HG03097 (cell line): ENCODE measurements at regions not wholly inside any gene's neighbourhood (a gene's known extent, or its start where the extent isn't known, plus 50 kb on each side); places are given as distances from the start of the nearest gene placed in this dataset.
"Not testable (repeated sequence)": the region's sequence is repeated elsewhere in the genome, so short reads cannot be mapped to it uniquely, and the experiment has no call there.

Source experiments
- ATAC-seq: cut with Tn5 transposase; IDR thresholded peaks from one replicate; pipeline ENCODE4 v1.9.1; 2021; ENCODE audit not compliant: unreplicated experiment, low FRiP score

DNA sequence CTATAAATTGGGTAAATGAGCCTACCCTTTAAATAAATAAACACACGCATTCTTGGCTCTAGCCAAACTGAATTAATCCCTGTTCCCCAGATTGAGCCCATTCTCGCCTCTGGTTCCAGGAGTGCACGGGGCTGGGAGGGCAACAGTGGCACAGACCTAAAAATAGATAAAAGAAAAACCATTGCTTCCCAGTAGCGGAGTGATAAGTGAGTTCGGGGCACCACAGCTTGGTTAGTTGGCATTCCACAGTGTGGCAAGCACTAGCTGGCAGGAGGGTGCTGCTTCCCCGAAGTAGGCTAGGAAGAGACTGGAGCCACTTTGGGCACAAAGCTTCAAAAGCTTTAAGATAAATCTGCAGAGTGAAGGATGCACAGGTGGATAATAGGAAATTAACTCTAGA is 322.2 kb upstream of the SGCD start:
- ATAC-seq, result no peak

DNA sequence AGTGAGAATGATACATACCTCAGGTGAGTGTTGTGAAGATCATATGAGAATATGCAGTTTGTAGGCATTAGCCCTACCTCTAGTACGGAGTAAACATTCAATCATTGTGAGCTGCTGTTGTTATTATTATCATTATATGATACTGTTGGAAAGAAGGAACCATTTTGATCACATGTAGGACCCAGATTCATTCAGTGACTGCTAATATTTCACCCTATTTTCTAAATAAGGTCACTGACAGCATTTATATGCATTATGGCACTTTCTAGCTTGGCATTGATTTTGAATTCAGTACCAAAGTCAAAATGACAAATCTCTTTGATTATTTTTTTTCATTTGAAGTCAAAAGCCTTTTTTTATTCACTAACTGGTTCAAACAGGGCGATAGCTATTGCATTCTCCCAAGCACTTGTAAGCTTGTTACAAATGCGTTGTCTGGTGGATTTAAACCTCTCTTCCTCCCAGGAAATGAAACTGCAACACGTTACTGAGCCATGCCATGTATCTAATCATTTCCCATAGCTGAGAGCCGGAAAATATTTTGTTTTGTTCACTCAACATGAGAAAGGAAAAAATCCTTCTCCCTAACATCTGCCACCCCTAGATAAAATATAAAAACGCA is 320.8 kb upstream of the SGCD start:
- ATAC-seq, result no peak

DNA sequence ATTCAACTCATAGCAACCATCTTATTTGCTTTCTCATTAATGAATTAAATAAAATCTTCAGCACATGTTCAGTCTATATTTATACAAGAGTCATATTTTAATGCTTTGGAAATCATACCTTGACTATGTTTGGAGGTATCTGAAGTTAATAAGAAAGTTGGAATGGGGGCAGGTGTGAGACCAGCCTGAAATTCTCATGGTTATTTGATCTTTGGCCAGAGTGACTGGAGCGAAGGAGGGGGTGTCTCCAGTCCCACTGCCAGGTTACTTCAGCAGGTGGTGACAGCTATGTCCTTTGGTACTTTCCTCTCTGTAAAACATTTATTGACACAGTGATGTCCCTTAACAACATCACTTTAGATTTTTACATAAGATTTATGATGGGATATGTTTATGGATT is 318.1 kb upstream of the SGCD start:
- no peak for ATAC-seq

GRCh38 chr5:156009583-156009982 is 317.4 kb upstream of the SGCD start:
- ATAC-seq, result no peak

- no peak for ATAC-seq
Observed at GRCh38 chr5:156015137-156015536, 311.8 kb upstream of the SGCD start.

- no peak for ATAC-seq
Observed at GRCh38 chr5:156019130-156019529, 307.8 kb upstream of the SGCD start.

DNA sequence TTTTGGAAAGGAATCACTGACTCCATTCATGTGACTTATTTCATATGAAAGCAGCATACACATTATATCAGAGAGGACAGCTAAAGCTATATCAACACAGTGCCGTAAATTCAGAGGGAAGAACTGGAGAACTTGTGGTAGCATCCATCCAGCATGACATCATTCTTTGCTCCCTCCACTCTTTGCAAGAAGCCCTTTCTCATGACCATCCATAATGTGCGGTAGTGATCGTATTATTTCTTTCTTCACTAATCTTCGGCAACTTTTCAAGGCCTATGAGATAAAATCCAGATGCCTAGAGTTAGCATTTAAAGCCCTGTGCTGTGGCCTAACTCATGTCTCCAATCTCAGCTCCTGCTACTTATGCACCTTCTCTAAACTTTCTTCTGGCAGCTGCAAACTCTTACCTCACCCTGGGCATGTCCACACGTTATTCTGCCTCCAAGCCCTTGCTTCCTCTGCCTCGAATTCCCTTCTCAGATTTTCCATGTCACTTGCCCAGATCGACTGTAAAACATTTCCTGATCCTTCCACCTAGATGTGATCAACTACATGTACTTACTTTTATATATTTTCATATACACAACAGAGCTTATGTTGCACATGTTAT is 307.3 kb upstream of the SGCD start:
- ATAC-seq, result no peak

- ATAC-seq, result no peak
Observed at GRCh38 chr5:156020647-156021046, 306.3 kb upstream of the SGCD start.

DNA sequence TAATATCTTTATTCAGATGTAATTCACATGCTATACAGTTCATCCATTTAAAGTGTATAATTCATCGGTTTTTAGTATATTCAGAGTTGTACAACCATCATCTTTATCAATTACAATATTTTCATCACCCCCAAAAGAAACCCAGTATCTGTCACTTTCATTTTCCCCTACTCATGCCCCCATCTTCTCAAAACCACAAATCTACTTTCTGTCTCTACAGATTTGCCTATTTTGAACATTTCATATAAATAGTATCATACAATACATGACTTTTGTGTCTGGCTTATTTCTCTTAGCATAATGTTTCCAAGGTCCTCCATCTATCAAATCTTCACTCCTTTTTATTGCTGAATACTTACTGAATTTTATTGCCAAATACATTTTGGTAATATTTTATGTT is 305.1 kb upstream of the SGCD start:
- no peak for ATAC-seq

- ATAC-seq, result no peak
Observed at GRCh38 chr5:156025656-156026055, 301.3 kb upstream of the SGCD start.

DNA sequence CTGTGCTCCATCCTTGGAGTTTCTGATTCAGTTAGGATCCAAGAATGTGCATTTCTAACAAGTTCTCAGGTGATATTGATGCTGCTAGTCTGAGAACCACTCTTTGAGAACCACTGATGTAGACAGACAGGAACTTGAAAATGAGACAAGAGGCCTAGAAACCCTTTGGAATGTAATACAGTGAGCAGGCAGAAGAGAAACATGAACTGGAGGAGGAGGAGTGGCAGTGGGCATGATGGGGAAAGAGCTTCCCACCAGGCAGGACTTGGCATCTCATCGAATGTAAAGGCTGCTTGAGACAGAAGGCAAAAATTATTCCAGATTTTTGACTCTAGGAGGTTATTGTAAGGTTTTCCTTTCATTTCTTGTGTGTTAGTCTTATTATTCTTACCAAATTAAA is 295.8 kb upstream of the SGCD start:
- ATAC-seq, result no peak

GRCh38 chr5:156036640-156037039 is 290.3 kb upstream of the SGCD start:
- ATAC-seq, result no peak

- ATAC-seq, result no peak
Observed at GRCh38 chr5:156037151-156037909, 289.6 kb upstream of the SGCD start.

DNA sequence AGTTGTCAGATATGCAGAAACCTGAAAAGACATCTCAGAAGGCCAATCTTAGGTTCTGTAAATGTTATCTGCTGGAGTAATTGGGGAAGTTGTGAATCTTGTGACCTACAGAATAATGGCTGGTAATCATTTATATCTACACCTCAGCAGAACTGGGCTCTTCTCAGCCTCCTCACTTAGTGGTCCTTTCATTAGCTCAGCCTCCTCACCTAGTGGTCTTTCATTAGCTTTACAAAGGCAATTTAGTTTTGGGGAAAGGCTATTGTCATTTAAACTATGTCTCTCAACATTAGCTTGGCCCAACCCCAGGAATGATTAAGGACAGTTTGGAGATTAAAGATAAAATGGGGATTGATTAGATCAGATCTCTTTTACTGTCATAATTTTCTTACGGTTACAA is 284.2 kb upstream of the SGCD start:
- no peak for ATAC-seq

DNA sequence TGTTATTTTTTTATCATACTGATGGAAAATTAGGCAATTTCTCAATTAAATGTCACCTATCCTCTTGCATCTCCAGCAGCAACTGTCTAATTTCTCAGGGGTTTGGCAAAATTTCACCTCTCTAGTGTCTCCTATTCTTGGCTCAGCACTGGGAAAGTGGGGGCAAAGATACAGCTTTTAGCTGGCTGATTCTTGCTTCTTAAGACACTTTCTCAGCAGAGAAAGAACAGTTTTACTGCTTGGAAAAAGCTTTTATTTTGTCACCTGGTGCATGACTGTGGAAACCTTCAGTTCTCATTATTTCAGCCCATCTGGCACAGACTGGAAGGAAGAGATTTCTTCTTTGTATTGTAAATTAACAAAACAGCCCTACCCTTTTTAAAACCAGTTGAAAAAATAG is 283.6 kb upstream of the SGCD start:
- no peak for ATAC-seq

GRCh38 chr5:156051972-156052371 is 275.0 kb upstream of the SGCD start:
- no peak for ATAC-seq

DNA sequence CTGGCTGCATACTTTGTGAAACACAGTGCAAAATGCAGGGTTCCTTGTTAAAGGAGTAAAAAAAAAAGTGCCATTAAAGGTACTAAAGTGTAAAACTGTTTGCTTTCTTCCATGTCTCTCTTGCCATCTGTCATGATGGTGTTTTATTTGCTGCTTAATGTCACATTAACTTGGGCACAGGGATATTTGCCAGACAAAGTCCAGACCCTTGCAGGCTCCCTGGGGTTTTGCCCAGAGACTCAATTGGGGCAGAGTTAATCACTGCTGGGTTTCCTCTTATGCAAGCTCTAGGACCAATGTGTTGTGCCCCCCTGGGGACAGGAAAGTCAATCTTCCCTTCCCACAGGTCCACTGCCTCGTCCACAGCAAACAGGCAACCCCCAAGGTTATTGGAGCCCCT is 274.3 kb upstream of the SGCD start:
- no peak for ATAC-seq

GRCh38 chr5:156053056-156053455 is 273.9 kb upstream of the SGCD start:
- no peak for ATAC-seq

DNA sequence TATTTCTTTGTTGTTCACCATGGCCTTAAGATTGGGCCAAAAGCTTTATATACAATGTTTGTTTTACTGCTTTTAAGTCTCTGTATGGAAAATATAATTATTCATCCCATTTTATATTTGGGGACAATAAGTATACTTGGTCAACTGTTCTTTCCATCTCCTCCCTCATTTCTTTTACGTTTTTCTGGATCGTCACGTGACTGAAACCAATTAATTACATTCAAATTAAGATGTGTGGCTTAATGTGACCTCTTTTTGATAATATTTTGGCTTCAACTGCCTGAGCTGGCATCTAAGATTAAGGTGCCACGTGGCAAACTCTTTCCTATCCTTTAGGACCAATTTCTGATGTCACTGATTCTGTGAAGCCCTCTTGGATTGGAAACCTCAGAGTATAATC is 250.1 kb upstream of the SGCD start:
- ATAC-seq, result no peak

DNA sequence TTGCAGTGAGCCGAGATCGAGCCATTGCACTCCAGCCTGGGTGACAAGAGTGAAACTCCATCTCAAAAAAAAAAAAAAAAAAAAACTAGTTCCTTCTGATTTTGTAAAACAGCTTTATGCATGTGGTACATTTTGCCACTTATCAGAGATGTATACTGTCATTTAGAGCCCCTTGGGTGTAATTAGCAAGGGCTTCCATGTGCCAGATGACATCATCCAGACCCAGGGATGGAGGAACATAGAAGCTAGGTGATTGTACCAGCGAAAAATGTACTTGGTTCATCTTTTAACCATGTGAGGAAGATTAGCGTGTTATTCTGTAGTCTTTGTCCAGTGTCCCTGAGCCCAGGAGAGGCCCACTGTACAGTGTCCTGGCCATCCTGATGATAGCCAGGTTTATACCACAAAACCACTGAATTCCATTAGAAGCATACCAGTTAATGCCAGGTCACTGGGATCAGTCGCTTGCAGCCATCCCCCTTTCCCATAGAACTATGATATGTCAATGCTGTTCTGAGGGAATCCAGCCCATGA is 239.3 kb upstream of the SGCD start:
- ATAC-seq, result no peak

- ATAC-seq, result not testable (repeated sequence)
Observed at GRCh38 chr5:156089955-156090940, 236.7 kb upstream of the SGCD start.
